SU-DHL-6 (cell line): ENCODE measurements at regions not wholly inside any gene's neighbourhood (a gene's known extent, or its start where the extent isn't known, plus 50 kb on each side); places are given as distances from the start of the nearest gene placed in this dataset.

Experiments used
- H2AFZ ChIP-seq: fragments of 200-600 bp; sonication (generic); 2 replicates; pipeline ENCODE4 v1.6.1; 2014; ENCODE audit warnings: low read depth, mild to moderate bottlenecking, moderate library complexity, mixed read lengths, antibody characterized with exemption, low read length; ENCODE audit not compliant: severe bottlenecking
- H3F3A ChIP-seq: fragments of 200-600 bp; shearing (Covaris generic); 2 replicates; pipeline ENCODE4 v1.6.0; 2016; ENCODE audit warnings: antibody characterized with exemption, mild to moderate bottlenecking; ENCODE audit not compliant: insufficient read depth
- H3K27ac ChIP-seq: fragments of 200-600 bp; sonication (generic); 2 replicates; pipeline ENCODE4 v1.5.1; 2016; ENCODE audit warnings: low read depth, mild to moderate bottlenecking, low read length, moderate library complexity, mixed read lengths
- H3K27me3 ChIP-seq: fragments of 200-600 bp; sonication (generic), shearing (Covaris generic); 2 replicates; pipeline ENCODE4 v1.6.0; 2014; ENCODE audit warnings: mild to moderate bottlenecking, low read length
- H3K36me3 ChIP-seq: fragments of 200-600 bp; sonication (generic); 2 replicates; pipeline ENCODE4 v1.6.1; 2014; ENCODE audit warnings: mild to moderate bottlenecking, low read length, mixed read lengths
- H3K4me2 ChIP-seq: fragments of 300-600, 200-600 bp; shearing (Covaris generic), sonication (generic); 2 replicates; pipeline ENCODE4 v1.6.0; 2014; ENCODE audit warnings: low read length, low read depth, mild to moderate bottlenecking; ENCODE audit not compliant: poor library complexity, severe bottlenecking
- H3K4me3 ChIP-seq: fragments of 200-600 bp; sonication (generic); 2 replicates; pipeline ENCODE4 v1.5.1; 2014; ENCODE audit warnings: antibody characterized with exemption, low read length, mild to moderate bottlenecking, mixed read lengths; ENCODE audit not compliant: insufficient read depth, poor library complexity, severe bottlenecking
- H3K79me2 ChIP-seq: fragments of 200-600 bp; sonication (generic); 2 replicates; pipeline ENCODE4 v1.6.1; 2014; ENCODE audit warnings: mild to moderate bottlenecking, low read length, moderate library complexity; ENCODE audit not compliant: insufficient read depth
- H3K9ac ChIP-seq: fragments of 200-600 bp; sonication (generic); 2 replicates; pipeline ENCODE4 v1.7.0; 2014; ENCODE audit warnings: mild to moderate bottlenecking, low read length
- H3K9me2 ChIP-seq: fragments of 200-600 bp; sonication (generic); replicated peaks from 2 replicates; pipeline ENCODE4 v1.6.1; 2014; ENCODE audit warnings: low read length; ENCODE audit not compliant: insufficient read depth
- H3K9me3 ChIP-seq: fragments of 200-600 bp; sonication (generic); 2 replicates; pipeline ENCODE4 v1.6.1; 2014; ENCODE audit warnings: low read length, mixed read lengths; ENCODE audit not compliant: insufficient read depth
- H4K20me1 ChIP-seq: fragments of 200-600 bp; sonication (generic); 2 replicates; pipeline ENCODE4 v1.6.1; 2014; ENCODE audit warnings: low read depth, mild to moderate bottlenecking, antibody characterized with exemption, low read length, moderate library complexity, mixed read lengths
- EZH2phosphoT487 ChIP-seq: fragments of 200-600 bp; sonication (generic), shearing (Covaris generic); conservative IDR thresholded peaks from 2 replicates; pipeline ENCODE4 v1.6.1; 2018; ENCODE audit warnings: mild to moderate bottlenecking, antibody characterized with exemption, low read length, moderate library complexity, mixed read lengths
- TF ChIP-seq, protein P1 (sequence below): fragments of 200-600 bp; sonication (generic); IDR thresholded peaks from one replicate; pipeline ENCODE4 v1.5.1; 2017; ENCODE audit warnings: antibody characterized with exemption, mild to moderate bottlenecking, low read length, moderate library complexity; ENCODE audit not compliant: insufficient read depth, poor library complexity, severe bottlenecking

DNA sequence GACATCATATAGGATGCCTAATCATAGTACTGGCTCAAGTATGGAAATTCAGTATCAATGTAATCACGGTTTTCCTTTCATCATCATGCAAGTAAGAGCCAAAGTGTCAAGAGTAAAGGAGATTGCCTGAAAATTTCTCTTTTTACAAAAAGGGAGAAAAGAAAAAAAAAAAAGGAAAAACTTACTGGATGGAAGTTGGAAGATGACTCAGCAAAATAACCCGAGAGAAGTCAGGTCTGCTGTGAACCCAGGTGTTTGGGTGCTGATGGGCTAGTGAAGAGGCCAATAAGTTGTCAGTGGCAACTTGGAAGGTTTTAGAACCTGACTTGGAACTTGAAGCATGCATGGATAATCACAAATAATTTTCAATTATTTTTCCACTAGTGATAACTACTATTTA, 441.9 kb upstream of the SLC14A2 start:
- Histone ChIP-seq H3K4me3 (no peak overlapping the region), H3K4me2 (no peak overlapping the region), H3K9me3 (no peaks in the 10 kb centered on the region), H3K79me2 (no peaks in the 10 kb centered on the region), H3K27ac (no peak overlapping the region), H3K27me3 (no peaks in the 10 kb centered on the region), H3K36me3 (no peaks in the 10 kb centered on the region), H2AFZ (no peak overlapping the region), H3K9me2 (no peaks in the 10 kb centered on the region), H3K9ac (no peak overlapping the region), H4K20me1 (no peaks in the 10 kb centered on the region), H3F3A (no peaks in the 10 kb centered on the region)
- TF ChIP-seq, protein P1, sequence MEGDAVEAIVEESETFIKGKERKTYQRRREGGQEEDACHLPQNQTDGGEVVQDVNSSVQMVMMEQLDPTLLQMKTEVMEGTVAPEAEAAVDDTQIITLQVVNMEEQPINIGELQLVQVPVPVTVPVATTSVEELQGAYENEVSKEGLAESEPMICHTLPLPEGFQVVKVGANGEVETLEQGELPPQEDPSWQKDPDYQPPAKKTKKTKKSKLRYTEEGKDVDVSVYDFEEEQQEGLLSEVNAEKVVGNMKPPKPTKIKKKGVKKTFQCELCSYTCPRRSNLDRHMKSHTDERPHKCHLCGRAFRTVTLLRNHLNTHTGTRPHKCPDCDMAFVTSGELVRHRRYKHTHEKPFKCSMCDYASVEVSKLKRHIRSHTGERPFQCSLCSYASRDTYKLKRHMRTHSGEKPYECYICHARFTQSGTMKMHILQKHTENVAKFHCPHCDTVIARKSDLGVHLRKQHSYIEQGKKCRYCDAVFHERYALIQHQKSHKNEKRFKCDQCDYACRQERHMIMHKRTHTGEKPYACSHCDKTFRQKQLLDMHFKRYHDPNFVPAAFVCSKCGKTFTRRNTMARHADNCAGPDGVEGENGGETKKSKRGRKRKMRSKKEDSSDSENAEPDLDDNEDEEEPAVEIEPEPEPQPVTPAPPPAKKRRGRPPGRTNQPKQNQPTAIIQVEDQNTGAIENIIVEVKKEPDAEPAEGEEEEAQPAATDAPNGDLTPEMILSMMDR, result no peak
- no peak for TF ChIP-seq EZH2phosphoT487

DNA sequence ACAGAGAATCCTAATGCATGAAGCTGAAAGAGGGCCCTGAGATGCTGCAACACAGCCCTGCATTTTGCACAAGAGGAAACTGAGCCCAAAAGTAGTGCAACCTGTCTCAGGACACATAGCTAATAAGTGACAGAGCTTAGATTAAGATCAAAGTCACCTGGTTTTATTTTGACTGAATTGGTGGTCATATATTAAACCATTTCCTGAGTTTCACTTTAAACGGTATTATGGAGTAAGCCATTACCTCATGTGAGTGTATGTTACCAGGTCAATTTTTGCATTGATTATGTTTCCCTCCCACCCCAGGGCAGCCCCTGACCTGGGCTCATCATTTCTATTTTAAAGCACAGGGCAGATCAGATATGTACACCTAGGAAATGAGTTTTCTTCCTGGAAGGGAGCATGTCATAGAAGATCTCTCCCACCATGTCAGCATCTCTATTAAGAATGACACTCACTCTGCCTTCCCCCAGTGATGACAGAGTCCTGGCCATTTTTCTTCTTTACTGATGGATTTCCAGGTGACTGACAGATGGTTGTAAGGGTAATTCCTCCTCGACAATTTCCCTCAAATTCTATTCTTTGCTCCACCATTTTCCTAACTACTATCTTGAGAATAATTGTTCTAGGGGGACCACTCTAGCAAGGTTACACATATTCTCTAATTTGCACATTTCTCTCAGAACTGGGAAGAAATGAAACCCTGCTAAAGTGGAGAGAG, 441.3 kb upstream of the SLC14A2 start:
- TF ChIP-seq, protein P1, result no peak
- no peak for TF ChIP-seq EZH2phosphoT487
- Histone ChIP-seq H3F3A (no peaks in the 10 kb centered on the region), H4K20me1 (no peaks in the 10 kb centered on the region), H3K27me3 (no peaks in the 10 kb centered on the region), H3K4me3 (no peak overlapping the region), H3K9me3 (no peaks in the 10 kb centered on the region), H2AFZ (no peak overlapping the region), H3K79me2 (no peaks in the 10 kb centered on the region), H3K4me2 (no peak overlapping the region), H3K9me2 (no peaks in the 10 kb centered on the region), H3K36me3 (no peaks in the 10 kb centered on the region), H3K27ac (no peak overlapping the region), H3K9ac (no peak overlapping the region)

DNA sequence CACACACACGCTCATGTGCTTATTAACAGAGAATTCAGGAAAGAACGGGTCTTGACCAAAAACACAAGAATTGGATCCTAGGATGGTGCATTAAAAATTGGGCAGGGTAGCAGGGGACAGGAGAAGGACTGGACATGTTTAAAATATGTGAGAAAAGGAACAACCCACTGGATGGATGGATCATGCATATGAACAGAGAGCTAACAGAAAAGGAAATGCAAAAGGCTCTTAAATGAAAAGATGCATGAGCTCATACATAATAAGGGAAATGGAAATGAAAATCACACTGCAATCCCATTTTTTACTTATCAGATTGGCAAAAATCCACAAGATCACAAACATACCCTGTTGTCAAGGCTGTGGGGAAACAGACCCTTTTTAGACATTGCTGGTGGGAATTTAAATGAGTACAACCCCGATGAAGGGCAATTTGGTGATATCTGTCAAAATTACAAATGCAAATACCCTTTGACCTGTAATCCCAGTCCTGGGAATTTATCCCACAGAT, 440.6 kb upstream of the SLC14A2 start:
- H3K79me2 ChIP-seq, result no peaks in the 10 kb centered on the region
- H3K9me3 ChIP-seq, result no peaks in the 10 kb centered on the region
- H3K4me2 ChIP-seq, result no peak overlapping the region
- H3K27ac ChIP-seq, result no peak overlapping the region
- TF ChIP-seq, protein P1, result no peak
- no peak for TF ChIP-seq EZH2phosphoT487
- no peaks in the 10 kb centered on the region for H3F3A ChIP-seq
- no peak overlapping the region for H3K9ac ChIP-seq
- no peaks in the 10 kb centered on the region for H3K36me3 ChIP-seq
- H4K20me1 ChIP-seq, result no peaks in the 10 kb centered on the region
- H3K27me3 ChIP-seq, result no peaks in the 10 kb centered on the region
- no peak overlapping the region for H2AFZ ChIP-seq
- H3K4me3 ChIP-seq, result no peak overlapping the region
- H3K9me2 ChIP-seq, result no peaks in the 10 kb centered on the region
